ENCODE measurements at regions not wholly inside any gene's neighbourhood (a gene's known extent, or its start where the extent isn't known, plus 50 kb on each side); places are given as distances from the start of the nearest gene placed in this dataset.

GRCh38 chr9:101792475-101792874 lies 54.0 kb upstream of the GRIN3A start:
- TF ChIP-seq BCL11A (IDR thresholded peaks at IDR 0.05; ENCODE audit: low read depth in 2 of 2, low read length in 2 of 2): no peak
- no peak for TF ChIP-seq NANOG (IDR thresholded peaks at IDR 0.05; ENCODE audit: insufficient read depth, low read depth, low read length, poor library complexity, severe bottlenecking)
- TF ChIP-seq TCF12 (IDR thresholded peaks at IDR 0.05; ENCODE audit: low read depth, low read length): no peak
- TF ChIP-seq JUN (IDR thresholded peaks at IDR 0.05; ENCODE audit: low read depth, low read length): no peak
- Histone ChIP-seq H3K56ac (replicated peaks; ENCODE audit: insufficient read length, low read depth, low read length) (no peak overlapping the region), H2BK120ac (replicated peaks; ENCODE audit: low read depth, low read length) (no peak overlapping the region), H4K20me1 (replicated peaks in 1 of 2; ENCODE audit: control insufficient read depth in 1 of 2, insufficient read depth in 2 of 2, low read length in 2 of 2) (no peaks in the 10 kb centered on the region), H3K9me3 (ENCODE audit: insufficient read depth in 2 of 2, low read depth in 1 of 2, low read length in 1 of 2) (no peaks in the 10 kb centered on the region), H3K14ac (ENCODE audit: insufficient read length) (no peak overlapping the region), H3K23me2 (ENCODE audit: low read depth, low read length) (no peaks in the 10 kb centered on the region), H3K27ac (ENCODE audit: low read depth, low read length) (no peak overlapping the region), H3K23ac (ENCODE audit: insufficient read length) (no peak overlapping the region), H2BK15ac (ENCODE audit: low read length) (no peak overlapping the region), H3K36me3 (ENCODE audit: control insufficient read depth in 2 of 4, insufficient read depth in 4 of 4, low read length in 3 of 4) (no peaks in the 10 kb centered on the region), H3K9ac (replicated peaks in 1 of 4; ENCODE audit: extremely low read depth in 1 of 4, low read depth in 3 of 4, low read length in 3 of 4) (no peak overlapping the region), H2AFZ (ENCODE audit: low read length) (no peak overlapping the region), H4K5ac (ENCODE audit: insufficient read length, low read depth, low read length) (no peak overlapping the region), H2BK5ac (ENCODE audit: low read depth, low read length) (no peak overlapping the region), H3K4me1 (replicated peaks in 1 of 4; ENCODE audit: control insufficient read depth in 3 of 4, insufficient read depth in 4 of 4, low read length in 3 of 4) (no peaks in the 10 kb centered on the region), H3K79me1 (ENCODE audit: low read depth, low read length) (no peaks in the 10 kb centered on the region), H4K8ac (ENCODE audit: extremely low read depth, insufficient read depth, low read length) (no peak overlapping the region), H3K4me3 (ENCODE audit: extremely low read depth in 1 of 4, insufficient read depth in 2 of 4, low read depth in 3 of 4, low read length in 4 of 4) (no peak overlapping the region), H2AK5ac (ENCODE audit: low read depth, low read length) (no peak overlapping the region), H3K4ac (replicated peaks; ENCODE audit: insufficient read length, low read depth, low read length) (no peak overlapping the region), H4K91ac (replicated peaks; ENCODE audit: insufficient read length, low read length) (no peak overlapping the region), H3K27me3 (replicated peaks in 1 of 4; ENCODE audit: control insufficient read depth in 3 of 4, extremely low read depth in 1 of 4, insufficient read depth in 3 of 4, low read length in 3 of 4) (no peaks in the 10 kb centered on the region), H2BK20ac (ENCODE audit: low read length) (no peak overlapping the region), H3K18ac (ENCODE audit: extremely low read depth, low read length) (no peak overlapping the region), H3K4me2 (ENCODE audit: insufficient read depth in 1 of 2, low read depth in 2 of 2, low read length in 2 of 2) (no peak overlapping the region), H3K79me2 (ENCODE audit: control insufficient read depth in 1 of 2, insufficient read depth in 2 of 2, low read length in 2 of 2) (no peaks in the 10 kb centered on the region), H2BK12ac (ENCODE audit: low read depth, low read length) (no peak overlapping the region)
- no peak for FAIRE-seq
- DNase-seq (ENCODE audit: low read depth in 1 of 2, low spot score in 2 of 2): no peak
- 96% methylated on average over 3 of the region's 3 CpGs; no CpG with 5 or more reads in 1 of the 2 experiments for WGBS, 2 experiments (ENCODE audit: extremely low coverage in 1 of 2, insufficient coverage in 1 of 2, insufficient read length in 1 of 2, insufficient replicate concordance in 2 of 2, low coverage in 1 of 2, low lambda C conversion rate in 2 of 2, missing lambda C conversion rate in 1 of 2)
- CTCF ChIA-PET (ENCODE audit: partially characterized antibody): interaction anchor here (1.1 kb wide), 1 partner anchor 59 kb away, joined by 7 read pairs; no protein-coding TSS in a partner anchor
- POLR2A ChIA-PET (ENCODE audit: partially characterized antibody): no interaction called here

Measured in H1 (cell line).